ENCODE measurements at regions not wholly inside any gene's neighbourhood (a gene's known extent, or its start where the extent isn't known, plus 50 kb on each side); places are given as distances from the start of the nearest gene placed in this dataset.

DNA sequence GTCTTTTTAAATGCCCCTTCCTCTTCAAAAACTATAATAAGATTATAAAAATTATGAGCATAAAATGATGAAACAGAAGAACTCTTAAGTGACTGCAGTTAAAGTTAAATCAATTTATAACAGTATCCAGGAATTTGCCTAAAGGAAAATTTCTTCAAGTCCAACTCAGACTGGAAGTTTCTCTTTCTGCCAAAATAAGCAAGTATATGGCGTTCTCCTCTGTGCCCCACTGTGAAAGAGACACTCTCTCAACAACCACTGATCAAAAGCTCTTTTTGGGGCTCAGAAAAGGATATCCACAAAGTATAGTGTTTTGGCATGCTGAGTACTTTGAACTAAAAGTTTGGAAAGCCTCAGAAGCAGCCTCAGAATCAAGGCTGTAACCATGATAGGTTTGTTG, 139.9 kb downstream of the SKIDA1 start:
- TF ChIP-seq, protein P1, sequence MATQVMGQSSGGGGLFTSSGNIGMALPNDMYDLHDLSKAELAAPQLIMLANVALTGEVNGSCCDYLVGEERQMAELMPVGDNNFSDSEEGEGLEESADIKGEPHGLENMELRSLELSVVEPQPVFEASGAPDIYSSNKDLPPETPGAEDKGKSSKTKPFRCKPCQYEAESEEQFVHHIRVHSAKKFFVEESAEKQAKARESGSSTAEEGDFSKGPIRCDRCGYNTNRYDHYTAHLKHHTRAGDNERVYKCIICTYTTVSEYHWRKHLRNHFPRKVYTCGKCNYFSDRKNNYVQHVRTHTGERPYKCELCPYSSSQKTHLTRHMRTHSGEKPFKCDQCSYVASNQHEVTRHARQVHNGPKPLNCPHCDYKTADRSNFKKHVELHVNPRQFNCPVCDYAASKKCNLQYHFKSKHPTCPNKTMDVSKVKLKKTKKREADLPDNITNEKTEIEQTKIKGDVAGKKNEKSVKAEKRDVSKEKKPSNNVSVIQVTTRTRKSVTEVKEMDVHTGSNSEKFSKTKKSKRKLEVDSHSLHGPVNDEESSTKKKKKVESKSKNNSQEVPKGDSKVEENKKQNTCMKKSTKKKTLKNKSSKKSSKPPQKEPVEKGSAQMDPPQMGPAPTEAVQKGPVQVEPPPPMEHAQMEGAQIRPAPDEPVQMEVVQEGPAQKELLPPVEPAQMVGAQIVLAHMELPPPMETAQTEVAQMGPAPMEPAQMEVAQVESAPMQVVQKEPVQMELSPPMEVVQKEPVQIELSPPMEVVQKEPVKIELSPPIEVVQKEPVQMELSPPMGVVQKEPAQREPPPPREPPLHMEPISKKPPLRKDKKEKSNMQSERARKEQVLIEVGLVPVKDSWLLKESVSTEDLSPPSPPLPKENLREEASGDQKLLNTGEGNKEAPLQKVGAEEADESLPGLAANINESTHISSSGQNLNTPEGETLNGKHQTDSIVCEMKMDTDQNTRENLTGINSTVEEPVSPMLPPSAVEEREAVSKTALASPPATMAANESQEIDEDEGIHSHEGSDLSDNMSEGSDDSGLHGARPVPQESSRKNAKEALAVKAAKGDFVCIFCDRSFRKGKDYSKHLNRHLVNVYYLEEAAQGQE (IDR thresholded peaks at IDR 0.05; ENCODE audit: low read depth), result no peak
- TF ChIP-seq CREB1 (IDR thresholded peaks at IDR 0.05; ENCODE audit: low read depth) (no peak), YY1 (IDR thresholded peaks at IDR 0.05; ENCODE audit: low read depth) (no peak), TEAD4 (IDR thresholded peaks at IDR 0.05) (no peak), ZBTB7A (IDR thresholded peaks at IDR 0.05; ENCODE audit: low read depth) (no peak), FOXM1 (IDR thresholded peaks at IDR 0.05; ENCODE audit: borderline replicate concordance, low read depth) (no peak), TCF12 (IDR thresholded peaks at IDR 0.05; ENCODE audit: low read depth) (no peak), EP300 (IDR thresholded peaks at IDR 0.05; ENCODE audit: borderline replicate concordance) (no peak), TAF1 (IDR thresholded peaks at IDR 0.05; ENCODE audit: low read depth) (no peak), RAD21 (IDR thresholded peaks at IDR 0.05; ENCODE audit: low read depth) (no peak), EGR1 (IDR thresholded peaks at IDR 0.05) (no peak), CEBPB (IDR thresholded peaks at IDR 0.05) (no peak)
- TF ChIP-seq, protein P2, sequence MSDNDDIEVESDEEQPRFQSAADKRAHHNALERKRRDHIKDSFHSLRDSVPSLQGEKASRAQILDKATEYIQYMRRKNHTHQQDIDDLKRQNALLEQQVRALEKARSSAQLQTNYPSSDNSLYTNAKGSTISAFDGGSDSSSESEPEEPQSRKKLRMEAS (IDR thresholded peaks at IDR 0.05), result no peak

All from Ishikawa (cell line).